Right renal cortex interstitium (tissue), 3 donors: ENCODE measurements at regions not wholly inside any gene's neighbourhood (a gene's known extent, or its start where the extent isn't known, plus 50 kb on each side); places are given as distances from the start of the nearest gene placed in this dataset.
"Not testable (repeated sequence)": the region's sequence is repeated elsewhere in the genome, so short reads cannot be mapped to it uniquely, and the experiment has no call there.

Experiments used
- DNase-seq, 3 donors: peaks; one replicate each; pipeline ENCODE4 v3.0.0-alpha.2; 2013; ENCODE audit warnings: low read depth in 3 of 3, low spot score in 2 of 3

DNA sequence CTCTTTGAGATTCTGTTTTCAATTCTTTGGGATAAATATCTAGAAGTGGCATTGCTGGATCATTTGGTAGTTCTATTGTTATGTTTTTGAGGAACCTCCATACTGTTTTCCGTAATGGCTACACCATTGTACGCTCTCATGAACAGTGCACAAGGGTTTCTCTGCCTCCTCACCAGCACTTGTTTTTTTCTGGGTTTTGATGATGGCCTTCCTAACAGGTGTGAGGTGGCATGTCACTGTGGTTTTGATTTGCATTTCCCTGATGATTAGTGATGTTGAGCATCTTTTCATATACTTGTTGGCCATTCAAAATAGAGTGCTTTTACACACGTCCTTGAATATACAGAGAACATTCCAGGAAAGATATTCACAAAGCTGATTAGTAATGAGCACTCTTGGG, 86.8 kb upstream of the ADORA2B start:
- DNase-seq, result not testable (repeated sequence)

DNA sequence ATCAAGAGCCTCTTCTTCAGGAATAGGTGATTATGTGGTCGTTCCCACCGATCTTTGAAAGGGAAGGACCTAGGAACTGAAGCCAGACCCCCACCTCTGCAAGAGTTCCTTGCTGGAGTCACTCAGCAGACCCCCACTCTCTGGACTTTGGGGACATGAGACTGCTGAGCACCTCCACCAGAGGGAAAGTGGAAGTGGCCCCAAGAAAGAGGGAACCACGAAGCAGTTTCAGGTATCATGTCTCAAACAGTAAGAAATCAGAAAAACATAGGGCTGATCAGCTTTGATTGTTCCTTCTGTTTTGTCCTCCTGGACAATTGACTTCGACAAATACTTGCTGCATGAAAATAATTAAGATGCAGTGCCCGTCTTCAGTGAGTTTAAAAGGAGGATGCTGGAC, 84.2 kb upstream of the ADORA2B start:
- not testable (repeated sequence) for DNase-seq

DNA sequence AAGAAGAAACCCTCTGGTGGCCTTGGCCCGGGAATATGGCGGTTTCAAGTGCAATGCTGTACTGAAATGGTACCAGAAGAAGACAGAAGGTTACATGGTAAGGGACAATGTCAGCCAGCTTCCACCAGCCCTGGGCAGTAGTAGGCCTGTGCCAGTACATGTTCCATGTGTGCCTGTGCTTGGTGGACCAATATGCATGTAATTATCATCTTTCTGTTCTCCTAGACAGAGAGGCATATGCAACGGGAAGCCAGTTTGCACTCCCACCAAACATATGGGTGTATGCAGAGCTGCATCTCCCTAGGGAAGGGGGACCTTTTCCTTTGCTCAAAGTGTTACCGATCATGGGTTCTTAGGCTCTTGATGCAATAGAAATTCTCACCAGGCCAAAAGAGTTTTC, 80.9 kb upstream of the ADORA2B start:
- not testable (repeated sequence) for DNase-seq

DNA sequence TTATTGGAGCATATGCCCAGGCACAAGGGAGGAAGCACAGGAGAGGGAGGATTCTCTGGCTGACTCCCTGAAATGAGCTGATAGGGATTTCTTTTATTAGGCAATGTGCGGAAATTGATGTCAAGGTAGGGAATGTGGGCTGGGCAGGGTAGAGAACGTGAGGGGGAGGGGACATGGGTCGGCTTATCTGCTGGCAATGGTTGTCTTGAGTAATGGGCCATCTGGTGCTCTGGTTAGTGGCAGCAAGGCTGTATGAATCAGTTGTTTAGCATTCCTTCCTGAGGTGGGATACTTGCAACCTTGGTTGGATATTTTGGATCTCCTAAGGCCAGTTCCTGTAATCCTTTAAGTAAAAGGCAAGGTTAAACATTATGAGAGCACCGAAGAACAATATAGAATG, 80.5 kb upstream of the ADORA2B start:
- DNase-seq, result not testable (repeated sequence)

DNA sequence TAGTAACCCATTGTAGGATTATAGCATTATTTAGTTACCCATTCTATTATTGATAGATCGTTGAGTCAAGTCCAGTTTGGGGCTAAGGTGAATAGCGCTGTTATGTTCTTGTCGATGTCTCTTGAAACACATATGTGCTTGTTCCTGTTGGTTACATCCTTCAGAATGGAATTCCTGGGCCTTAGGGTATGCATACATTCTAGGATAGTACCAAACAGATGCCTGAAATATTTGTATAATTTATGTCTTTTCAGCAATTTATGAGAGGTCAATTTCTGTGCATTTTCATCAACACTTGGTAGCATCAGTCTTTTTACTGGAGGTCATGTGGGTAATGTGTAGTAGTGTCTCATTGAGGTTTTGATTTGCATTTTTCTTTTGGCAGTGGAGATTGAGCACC, 78.9 kb upstream of the ADORA2B start:
- DNase-seq, result not testable (repeated sequence)

DNA sequence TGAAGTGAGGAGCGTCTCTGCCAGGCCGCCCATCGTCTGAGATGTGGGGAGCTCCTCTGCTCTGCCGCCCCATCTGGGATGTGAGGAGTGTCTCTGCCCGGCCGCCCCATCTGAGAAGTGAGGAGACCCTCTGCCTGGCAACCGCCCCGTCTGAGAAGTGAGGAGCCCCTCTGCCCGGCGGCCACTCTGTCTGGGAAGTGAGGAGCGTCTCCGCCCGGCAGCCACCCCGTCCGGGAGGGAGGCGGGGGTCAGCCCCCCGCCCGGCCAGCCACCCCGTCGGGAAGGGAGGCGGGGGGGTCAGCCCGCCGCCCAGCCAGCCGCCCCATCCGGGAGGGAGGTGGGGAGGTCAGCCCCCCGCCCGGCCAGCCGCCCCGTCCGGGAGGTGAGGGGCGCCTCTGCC, 77.6 kb upstream of the ADORA2B start:
- not testable (repeated sequence) for DNase-seq

DNA sequence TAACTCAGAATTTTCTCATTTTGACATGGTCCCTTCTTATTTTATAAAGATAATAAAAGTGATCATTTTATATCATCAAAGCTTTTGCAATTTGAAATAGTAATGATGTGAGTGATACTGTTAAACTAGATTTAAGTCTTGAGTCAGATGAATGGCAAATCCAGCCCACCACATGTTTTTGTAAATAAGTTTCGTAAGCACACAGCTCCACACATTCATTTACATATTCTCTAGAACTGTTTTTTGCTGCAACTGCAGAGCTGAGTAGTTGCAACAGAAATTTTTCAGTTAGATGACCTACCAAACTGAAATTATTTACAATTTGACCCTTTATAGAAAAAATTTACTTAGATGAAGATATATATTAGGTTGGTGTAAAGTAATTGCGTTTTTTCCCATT, 75.1 kb upstream of the ADORA2B start:
- DNase-seq, result not testable (repeated sequence)

DNA sequence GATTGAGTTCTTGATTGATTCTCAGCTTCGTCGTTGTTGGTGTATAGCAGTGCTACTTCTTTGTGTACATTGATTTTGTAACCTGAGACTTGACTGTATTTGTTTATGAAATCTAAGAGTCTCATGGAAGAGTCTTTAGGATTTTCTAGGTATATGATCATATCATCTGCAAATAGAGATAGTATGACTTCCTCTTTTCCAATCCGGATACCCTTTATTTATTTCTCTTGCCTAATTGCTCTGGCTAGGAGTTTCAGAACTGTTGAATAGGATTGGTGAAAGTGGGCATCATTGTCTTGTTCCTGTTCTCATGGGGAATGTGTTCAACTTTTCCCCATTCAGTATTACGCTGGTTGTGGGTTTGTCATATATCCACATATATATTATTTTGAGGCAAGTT, 72.3 kb upstream of the ADORA2B start:
- not testable (repeated sequence) for DNase-seq

DNA sequence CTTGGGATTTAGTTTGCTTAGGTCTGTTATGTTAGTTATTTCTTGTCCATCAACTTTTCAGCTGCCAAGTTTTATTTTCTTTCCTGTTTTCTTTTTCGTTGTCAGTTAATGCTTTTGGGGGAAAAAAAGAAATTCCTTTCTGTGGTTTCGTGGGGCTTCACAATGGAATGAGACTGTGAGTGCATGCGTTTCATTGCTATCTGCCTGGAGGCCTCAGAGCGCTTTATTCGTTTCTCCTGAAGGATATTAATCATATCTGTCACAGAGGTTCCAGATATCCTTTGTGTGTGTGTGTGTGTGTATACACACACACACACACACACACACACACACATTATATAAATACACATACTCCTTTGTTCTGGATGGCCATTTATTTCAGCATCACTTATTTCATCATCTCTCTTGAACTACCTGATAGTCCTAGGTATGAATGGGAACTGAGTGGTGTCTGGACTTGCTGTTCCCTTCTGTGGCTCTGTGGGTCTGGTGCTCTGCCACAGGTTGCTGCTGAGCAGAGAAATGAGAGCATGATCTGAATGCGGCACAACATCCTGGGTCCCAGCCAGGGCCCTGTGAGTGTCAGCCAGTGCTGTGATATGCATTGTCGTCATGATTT, 66.9 kb upstream of the ADORA2B start:
- DNase-seq, result not testable (repeated sequence)

DNA sequence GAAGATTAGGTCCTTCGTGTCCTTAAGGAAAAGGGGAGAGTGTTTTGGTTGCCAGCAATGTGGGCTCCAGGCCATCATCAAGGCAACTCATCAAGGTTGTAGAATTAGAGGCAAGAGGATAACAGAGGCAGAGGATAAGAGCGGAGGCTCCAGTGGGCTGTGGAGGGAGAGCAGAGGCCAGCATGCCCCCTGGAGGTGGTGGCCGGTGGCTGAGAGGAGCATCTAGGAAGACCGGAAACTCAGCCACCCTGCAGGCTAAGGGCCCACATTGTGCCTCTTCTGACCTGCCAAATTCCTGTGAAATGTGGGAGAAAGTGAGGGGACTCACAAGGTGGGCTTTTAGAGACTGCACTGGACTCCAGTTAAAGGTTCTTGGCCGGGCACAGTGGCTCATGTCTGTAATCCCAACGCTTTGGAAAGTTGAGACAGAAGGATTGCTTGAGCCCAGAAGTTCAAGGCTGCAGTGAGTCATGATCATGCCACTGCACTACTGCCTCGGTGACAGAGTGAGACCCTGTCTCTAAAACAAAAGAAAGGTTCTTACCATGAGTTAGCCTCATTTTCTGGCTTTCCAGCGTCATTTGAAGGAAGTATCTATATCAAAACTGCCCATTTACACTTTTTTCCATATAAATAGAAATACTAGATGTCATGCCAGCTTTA, 62.7 kb upstream of the ADORA2B start:
- no peak for DNase-seq

DNA sequence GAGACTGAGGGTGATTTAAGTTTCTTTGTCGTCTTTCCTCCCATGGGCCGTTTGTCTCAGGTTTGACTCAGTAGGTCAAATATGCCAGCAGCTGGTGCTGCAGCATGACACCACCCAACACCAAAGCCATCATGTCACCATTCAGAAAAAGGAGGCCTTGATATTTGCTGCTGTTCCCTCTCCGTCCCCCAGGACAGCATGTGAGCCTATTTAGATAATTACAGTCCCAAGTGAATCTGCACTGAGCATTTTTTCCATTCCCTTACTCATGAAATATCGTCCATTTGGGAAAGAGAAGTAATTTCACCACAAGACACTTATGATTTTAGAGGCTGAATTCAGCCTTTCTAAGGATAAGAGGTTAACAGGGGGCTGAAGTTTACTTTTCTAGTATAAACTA, 62.2 kb upstream of the ADORA2B start:
- no peak for DNase-seq

DNA sequence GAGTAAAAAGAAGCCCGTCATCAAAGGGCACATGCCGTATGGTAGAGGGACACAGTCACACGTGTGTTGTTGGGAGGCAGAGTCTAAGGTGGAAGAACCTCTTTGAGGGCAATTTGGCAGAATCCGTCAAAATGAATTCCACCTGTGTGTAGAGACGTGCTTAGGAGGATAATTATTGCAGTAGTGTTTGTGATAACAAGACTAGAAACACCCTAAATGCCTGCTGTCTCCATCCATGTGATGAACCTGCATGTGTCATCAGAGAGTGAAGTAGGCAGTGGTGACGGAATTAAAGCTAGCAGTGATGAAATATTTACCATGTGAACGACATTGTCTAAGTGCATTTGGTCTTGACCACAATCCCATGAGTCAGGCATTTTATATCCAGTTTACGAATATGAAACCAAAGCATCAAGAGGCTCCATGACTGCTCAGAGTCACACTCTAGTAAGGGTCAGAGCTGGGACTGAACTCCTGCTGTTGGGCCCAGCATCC, 61.3 kb upstream of the ADORA2B start:
- DNase-seq, result no peak

DNA sequence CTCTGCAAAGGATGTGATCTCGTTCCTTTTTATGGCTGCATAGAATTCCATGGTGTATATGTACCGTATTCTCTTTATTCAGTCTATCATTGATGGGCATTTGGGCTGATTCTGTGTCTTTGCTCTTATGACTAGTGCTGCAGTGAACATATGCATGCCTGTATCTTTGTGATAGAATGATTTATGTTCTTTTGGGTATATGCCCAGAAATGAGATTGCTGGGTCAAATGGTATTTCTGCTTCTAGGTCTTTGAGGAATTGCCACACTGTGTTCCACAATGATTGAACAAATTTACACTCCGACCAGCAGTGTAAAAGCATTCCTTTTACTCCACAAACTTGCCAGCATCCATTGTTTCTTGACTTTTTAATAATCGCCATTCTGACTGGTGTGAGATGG, 60.2 kb upstream of the ADORA2B start:
- no peak for DNase-seq

DNA sequence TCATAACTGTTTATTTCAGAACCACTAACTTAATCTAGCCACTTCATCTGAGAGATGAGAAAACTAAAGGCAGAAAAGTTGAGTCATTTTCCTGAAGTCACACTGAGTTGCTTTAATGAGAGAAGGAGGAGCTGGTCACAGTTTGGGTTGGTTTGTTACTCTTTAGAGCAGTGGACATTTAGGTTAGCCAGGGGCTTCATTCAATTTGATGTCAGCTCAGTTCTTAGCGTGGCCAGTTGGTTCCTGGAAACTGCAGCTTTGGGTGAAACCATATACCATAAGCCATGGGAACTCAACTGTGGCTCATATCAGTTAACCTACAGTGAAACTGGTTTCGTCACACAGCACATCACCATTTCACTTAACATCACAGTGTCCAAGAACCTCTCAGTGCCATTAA, 59.2 kb upstream of the ADORA2B start:
- DNase-seq, result no peak

DNA sequence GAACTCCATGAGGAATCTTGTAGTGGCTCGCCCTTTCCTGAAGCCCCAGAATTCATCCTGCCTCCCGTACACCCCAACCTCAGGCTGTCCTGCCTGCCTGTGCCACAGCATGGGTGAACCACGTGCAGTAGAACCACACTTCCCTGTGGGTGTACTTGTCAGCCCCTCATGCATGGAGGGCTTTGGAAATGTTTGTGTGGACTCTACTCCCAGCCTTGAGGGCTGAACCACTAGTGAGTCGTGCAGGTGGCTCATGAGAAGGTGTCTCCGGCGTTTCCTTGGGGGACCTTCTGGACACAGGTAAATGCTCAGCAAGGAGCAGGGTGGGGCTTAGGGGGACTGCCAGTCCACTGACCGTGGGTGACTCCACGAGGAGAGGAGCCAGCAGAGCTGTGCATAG, 58.7 kb upstream of the ADORA2B start:
- no peak for DNase-seq

DNA sequence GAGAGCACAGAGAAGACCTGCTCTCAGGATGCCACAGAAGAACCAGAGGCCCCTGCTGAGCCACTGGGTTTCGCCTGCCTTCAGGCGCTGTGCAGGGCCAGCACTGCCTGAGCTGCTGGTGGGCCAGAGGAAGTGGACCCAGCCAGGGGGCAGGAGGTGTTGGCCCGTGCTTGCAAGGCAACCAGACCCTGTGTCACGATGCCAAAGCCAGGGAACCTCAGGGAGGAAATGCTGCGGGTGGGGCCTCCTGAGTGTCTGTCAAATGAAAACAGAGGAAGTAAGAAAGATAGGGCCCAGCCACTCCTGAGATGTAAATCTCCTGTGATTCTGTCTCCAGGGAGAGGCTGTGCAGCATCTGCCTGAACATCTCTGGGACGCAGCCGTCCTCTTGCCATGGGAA, 58.1 kb upstream of the ADORA2B start:
- DNase-seq, result no peak

DNA sequence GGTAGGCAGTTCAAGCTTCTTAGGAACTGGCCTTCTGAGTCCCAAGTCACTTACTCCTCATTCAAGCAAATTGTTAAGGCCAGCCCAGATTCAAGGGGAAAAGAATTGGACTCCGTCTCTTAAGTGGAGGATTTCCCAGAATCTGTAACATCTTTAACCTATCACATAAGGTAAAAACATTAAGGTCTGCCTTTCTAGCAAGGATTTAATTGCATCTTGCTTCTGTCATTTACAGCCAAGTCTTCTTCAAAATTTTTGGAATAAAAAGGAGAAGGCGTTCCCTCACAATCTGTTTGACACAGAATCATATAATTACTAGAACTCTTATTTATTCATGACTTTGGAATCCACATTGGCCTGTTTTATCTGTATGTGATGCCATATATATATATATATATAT, 56.5 kb upstream of the ADORA2B start:
- no peak for DNase-seq

DNA sequence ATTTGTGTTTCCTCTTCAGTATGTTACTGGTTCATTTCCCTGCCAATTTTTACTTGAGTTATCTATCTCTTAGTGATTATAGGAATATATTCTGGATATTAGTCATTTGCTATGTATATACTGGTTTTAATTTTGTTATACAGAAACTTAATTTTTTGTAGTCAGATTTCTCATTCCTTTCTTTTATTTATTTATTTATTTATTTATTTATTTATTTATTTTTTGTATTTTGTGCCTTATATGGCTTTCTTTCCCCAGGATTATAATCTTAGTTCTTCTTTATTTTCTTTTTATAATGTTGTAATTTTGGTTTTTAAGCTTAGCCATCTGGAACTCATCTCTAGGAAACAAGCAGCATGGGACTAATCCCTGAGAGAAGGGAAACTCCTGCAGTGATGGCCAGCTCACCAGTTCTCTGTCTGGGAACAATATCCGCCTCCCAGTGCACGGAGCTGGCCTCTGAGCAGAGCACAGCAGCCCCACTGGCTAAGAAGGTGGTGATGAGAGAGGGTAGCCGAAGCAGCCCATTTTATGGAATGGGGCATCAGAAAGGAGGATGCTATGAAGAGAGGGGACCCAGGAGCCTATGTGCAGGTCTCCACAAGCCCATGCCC, 54.5 kb upstream of the ADORA2B start:
- DNase-seq, result no peak

DNA sequence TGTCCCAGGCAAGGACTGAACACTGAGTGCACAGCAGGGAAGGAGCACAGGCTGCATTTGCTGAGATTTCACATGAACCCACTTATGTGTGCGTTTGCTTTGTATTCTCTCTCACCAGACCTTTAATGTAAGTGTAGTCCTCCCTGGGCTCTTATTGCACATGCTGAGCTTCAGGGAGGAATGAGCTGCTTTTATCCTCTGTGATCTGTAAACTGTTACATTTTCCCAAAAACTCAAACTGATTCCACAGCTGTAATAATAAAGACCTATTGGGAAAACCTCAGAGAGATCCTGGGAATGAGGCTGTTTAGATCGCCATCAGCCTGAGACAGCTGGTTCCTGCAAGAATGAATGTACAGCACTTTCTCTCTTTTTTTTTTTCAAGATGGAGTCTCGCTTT, 53.6 kb upstream of the ADORA2B start:
- no peak for DNase-seq

DNA sequence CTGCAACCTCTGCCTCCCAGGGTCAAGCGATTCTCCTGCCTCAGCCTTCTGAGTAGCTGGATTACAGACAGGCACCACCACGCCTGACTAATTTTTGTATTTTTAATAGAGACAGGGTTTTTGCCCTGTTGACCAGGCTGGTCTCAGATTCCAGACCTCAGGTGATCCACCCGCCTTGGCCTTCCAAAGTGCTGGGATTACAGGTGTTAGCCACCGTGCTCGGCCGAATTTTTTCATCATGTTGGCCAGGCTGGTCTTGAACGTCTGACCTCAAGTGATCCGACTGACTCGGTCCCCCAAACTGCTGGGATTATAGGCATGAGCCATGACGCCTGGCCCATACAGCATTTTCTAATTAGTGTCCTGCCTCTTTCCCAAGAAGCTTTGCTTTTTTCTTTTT, 52.7 kb upstream of the ADORA2B start:
- no peak for DNase-seq

DNA sequence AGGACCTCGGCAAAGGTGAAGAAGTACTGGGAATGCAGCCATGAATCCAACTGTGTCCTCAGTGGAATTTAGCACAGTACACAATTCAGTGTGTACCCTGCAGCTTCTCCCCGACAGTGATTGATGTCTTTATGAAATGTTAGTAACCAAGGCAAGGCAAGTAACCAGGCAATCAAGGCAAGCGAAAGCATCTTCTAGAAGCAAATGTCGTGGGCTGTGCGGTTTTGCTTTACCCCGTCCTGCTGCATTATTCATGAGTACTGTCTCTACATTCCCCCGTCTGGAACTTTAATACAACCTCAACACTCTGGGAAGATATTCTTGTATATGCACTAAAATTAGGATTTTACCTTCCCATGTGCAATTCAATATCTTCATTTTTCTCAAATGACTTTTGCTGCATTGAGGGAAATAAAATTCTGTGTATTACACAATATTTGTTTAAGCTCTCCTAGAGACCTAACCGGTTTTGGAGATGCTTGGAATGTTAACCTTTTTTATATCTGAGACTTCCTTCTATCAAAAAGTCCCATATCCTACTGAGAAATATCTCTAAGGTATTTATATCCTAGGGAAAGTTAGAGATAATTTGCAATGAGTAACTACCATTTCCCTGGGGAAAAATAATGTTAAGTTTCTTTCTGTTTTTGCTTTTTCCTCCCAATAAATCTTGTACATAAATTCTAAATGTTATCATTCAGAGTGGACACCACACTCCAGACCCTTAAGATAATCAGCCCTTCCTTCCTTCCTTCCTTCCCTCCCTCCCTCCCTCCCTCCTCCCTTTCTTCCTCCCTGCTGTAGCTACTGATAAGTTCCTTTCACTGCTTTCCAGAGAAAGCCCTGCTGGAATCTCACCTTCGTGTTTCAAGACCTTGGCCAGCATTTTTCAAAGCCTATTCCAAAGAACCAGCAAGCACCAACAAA, 51.9 kb upstream of the ADORA2B start:
- no peak for DNase-seq
